Uterus (tissue), 3 donors: ENCODE measurements at regions not wholly inside any gene's neighbourhood (a gene's known extent, or its start where the extent isn't known, plus 50 kb on each side); places are given as distances from the start of the nearest gene placed in this dataset.

Experiments used
- DNase-seq, 2 donors: peaks; one replicate each; pipeline ENCODE4 v3.0.0-alpha.2; 2019 to 2020
- H3K27ac ChIP-seq, 2 donors: fragments of 200-600 bp; sonication (generic); 1 replicate in 1 of 2; 2 replicates in 1 of 2; pipeline ENCODE4 v1.5.1; 2016 to 2018
- H3K27me3 ChIP-seq, 2 donors: fragments of 200-600 bp; sonication (generic); one replicate each; pipeline ENCODE4 v1.5.1; 2018 to 2019; ENCODE audit warnings: control low read depth in 1 of 2
- H3K36me3 ChIP-seq, 2 donors: fragments of 200-600 bp; sonication (generic); one replicate each; pipeline ENCODE4 v1.5.1; 2019; ENCODE audit warnings: control low read depth in 1 of 2
- H3K4me1 ChIP-seq, 2 donors: fragments of 200-600 bp; sonication (generic); one replicate each; pipeline ENCODE4 v1.5.1; 2018 to 2019; ENCODE audit warnings: control low read depth in 1 of 2
- H3K4me3 ChIP-seq, 2 donors: fragments of 200-600 bp; sonication (generic); 1 replicate in 1 of 2; 2 replicates in 1 of 2; pipeline ENCODE4 v1.5.1; 2018 to 2019; ENCODE audit warnings: mild to moderate bottlenecking in 1 of 2
- H3K9me3 ChIP-seq, 2 donors: fragments of 200-600 bp; sonication (generic); one replicate each; pipeline ENCODE4 v1.5.1; 2019; ENCODE audit warnings: control low read depth in 1 of 2
- CTCF ChIP-seq, 4 experiments: fragments of 200-600 bp in 2 of 4; fragments of 450-650 bp in 2 of 4; sonication (generic) in 2 of 4; IDR thresholded peaks; one replicate each; pipeline ENCODE4 v1.5.1; 2016 to 2019; ENCODE audit warnings: antibody characterized with exemption in 4 of 4, mild to moderate bottlenecking in 2 of 4, moderate library complexity in 1 of 4
- POLR2A ChIP-seq, 2 donors: fragments of 450-650 bp; IDR thresholded peaks; one replicate each; pipeline ENCODE4 v1.6.1; 2016; ENCODE audit warnings: antibody characterized with exemption in 2 of 2, mild to moderate bottlenecking in 1 of 2, moderate library complexity in 1 of 2
- intact Hi-C: fragments of 100-400 bp; cut with DNase I; formaldehyde crosslinking; loops from one replicate; pipeline ENCODE4 v1.15.1; 2023; ENCODE audit warnings: low total_unique reads
- donor health status: DM: yes; HTN: yes; CAD: no.

DNA sequence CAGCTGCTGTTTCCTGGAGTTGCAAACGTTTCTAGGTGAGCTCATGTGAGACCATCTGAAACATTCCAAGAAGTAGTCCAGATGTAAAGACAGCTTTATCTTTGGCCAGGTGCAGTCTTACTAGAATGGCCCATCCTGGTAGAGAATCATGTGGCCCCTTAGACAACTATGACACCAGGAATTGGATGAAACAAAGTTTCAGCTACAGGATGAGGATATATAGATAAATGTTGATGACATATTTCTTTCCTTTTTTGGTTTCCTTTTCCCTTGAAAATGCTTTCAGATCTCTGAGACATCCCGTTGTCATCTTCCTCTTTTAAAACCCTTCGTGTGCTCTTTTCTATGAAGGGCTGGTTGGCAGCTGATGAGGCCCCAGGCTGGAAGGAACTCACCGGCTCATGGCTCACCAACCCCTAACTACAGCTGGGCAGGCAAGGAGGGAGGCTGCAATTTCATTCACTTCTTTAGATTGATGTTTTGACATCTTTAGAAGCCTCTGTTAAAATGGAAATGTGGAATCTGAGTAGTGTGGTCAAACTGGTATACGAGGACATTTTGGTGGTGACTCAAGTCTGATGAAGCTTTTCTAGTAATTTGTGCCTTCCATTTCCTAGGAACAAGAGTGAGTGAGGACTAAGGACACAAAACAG, 167.9 kb upstream of the TNFAIP3 start:
- no peaks in the 10 kb centered on the region for H3K36me3 ChIP-seq
- H3K4me1 ChIP-seq = no peaks in the 10 kb centered on the region
- H3K9me3 ChIP-seq = no peaks in the 10 kb centered on the region
- no peaks in the 10 kb centered on the region for H3K27me3 ChIP-seq
- H3K27ac ChIP-seq = no peak overlapping the region
- no peak overlapping the region for H3K4me3 ChIP-seq
- TF ChIP-seq POLR2A (IDR thresholded peaks at IDR 0.05) = no peak
- intact Hi-C loops = no loop called here
- no peak for DNase-seq

DNA sequence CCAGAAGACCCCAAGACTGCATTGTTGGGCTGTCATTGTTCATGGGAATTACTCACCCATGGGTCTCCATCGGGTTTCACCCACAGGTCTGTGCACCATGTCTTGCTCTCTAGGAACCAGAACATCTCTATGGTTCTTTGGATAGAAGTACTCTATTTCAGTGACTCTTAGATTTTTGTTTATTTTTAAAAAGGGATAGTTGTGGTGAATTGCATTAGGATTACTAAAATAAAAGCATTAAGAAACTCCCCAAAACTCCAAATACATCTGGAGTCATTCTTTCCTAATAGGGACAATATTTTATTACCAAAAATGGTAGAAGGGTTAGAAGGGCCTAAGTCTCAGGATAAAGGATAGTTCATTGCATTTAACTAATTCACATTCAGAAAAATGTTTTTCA, 166.9 kb upstream of the TNFAIP3 start:
- H3K4me3 ChIP-seq = no peak overlapping the region
- H3K27ac ChIP-seq = peak overlapping the region; percentile 12 to 34
- no peaks in the 10 kb centered on the region for H3K9me3 ChIP-seq
- TF ChIP-seq CTCF (IDR thresholded peaks at IDR 0.05) (no peak), POLR2A (IDR thresholded peaks at IDR 0.05) (no peak)
- H3K36me3 ChIP-seq = no peaks in the 10 kb centered on the region
- no peaks in the 10 kb centered on the region for H3K27me3 ChIP-seq
- no peaks in the 10 kb centered on the region for H3K4me1 ChIP-seq
- intact Hi-C loops = loop anchor here (10.0 kb wide), 1 partner anchor 175 kb away; no protein-coding TSS in a partner anchor
- no peak for DNase-seq

GRCh38 chr6:137700751-137701477, 166.1 kb upstream of the TNFAIP3 start:
- DNase-seq = peak in 1 of 2 donors; percentile 20
- Histone ChIP-seq H3K36me3 (no peaks in the 10 kb centered on the region), H3K27ac (peak overlapping the region in 1 of 2 donors; percentile 30), H3K4me3 (no peak overlapping the region), H3K9me3 (no peaks in the 10 kb centered on the region), H3K27me3 (no peaks in the 10 kb centered on the region), H3K4me1 (no peaks in the 10 kb centered on the region)
- intact Hi-C loops = loop anchor here (10.0 kb wide), 1 partner anchor 174 kb away; no protein-coding TSS in a partner anchor
- TF ChIP-seq POLR2A (IDR thresholded peaks at IDR 0.05) = no peak
- no peak for TF ChIP-seq CTCF (IDR thresholded peaks at IDR 0.05)

DNA sequence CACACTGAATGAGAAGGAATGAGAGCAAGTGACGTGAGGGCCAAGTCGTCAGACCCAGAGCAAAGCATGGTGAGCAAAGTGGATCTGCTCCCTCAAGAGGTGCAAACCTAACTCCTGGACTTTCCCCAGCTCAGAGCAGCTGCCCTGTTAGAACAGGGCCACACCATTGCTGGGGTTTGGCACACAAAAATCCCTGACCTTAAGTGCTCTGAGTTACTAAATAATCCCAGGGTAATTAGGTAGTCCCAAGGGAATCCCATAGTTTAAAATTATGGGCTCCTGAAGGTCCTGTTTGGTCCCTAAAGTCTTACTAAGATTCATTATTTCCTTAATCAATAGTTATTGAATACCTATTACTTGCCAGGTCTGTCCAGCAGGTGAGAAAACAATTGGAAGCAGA, 165.1 kb upstream of the TNFAIP3 start:
- peak overlapping the region in 1 of 2 donors; percentile 7 for H3K27ac ChIP-seq
- H3K36me3 ChIP-seq = no peaks in the 10 kb centered on the region
- intact Hi-C loops = loop anchor here (10.0 kb wide), 1 partner anchor 173 kb away; no protein-coding TSS in a partner anchor
- no peaks in the 10 kb centered on the region for H3K9me3 ChIP-seq
- no peak for DNase-seq
- TF ChIP-seq CTCF (IDR thresholded peaks at IDR 0.05) (no peak), POLR2A (IDR thresholded peaks at IDR 0.05) (no peak)
- H3K27me3 ChIP-seq = no peaks in the 10 kb centered on the region
- no peak overlapping the region for H3K4me3 ChIP-seq
- H3K4me1 ChIP-seq = no peaks in the 10 kb centered on the region

DNA sequence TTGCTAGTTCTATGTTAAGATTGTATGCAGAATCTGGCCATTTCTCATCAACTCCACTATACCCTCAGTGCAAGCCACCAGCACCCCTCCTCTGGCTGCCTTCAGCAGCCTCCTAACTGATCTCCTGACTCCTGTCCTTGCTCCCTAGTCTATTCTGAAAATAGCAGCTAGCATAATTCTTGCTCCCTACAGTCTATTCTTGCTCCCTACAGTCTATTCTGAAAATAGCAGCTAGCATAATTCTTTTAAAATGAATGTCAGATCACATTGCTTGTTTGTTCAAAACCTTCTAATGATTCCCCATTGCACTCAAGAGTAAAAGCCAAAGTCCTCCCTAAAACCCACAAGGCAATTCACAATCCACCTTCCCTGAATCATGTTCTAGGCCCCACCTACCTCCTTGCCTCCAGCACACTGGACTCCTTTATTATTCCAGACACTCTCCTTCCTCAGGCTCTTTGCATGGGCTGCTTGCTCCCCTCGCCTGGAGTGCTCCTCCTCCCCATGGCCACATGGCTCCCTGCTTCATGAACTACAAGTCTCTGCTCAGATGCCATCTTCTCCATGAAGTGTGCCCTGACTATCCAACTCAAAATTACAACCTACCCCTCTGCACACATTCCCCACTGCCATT, 164.2 kb upstream of the TNFAIP3 start:
- intact Hi-C loops = loop anchor here (10.0 kb wide), 1 partner anchor 172 kb away; no protein-coding TSS in a partner anchor
- Histone ChIP-seq H3K4me3 (no peak overlapping the region), H3K9me3 (no peaks in the 10 kb centered on the region), H3K36me3 (no peaks in the 10 kb centered on the region), H3K4me1 (no peaks in the 10 kb centered on the region), H3K27me3 (no peaks in the 10 kb centered on the region), H3K27ac (no peak overlapping the region)
- no peak for DNase-seq
- no peak for TF ChIP-seq CTCF (IDR thresholded peaks at IDR 0.05)
- no peak for TF ChIP-seq POLR2A (IDR thresholded peaks at IDR 0.05)
